Hematopoietic multipotent progenitor cell treated with erythropoietin and hydrocortisone succinate and interleukin-3 and kit ligand, for 17 days (in vitro differentiated cells): ENCODE measurements at regions not wholly inside any gene's neighbourhood (a gene's known extent, or its start where the extent isn't known, plus 50 kb on each side); places are given as distances from the start of the nearest gene placed in this dataset.
"Not testable (repeated sequence)": the region's sequence is repeated elsewhere in the genome, so short reads cannot be mapped to it uniquely, and the experiment has no call there.

Experiments used
- DNase-seq: peaks from one replicate; pipeline ENCODE4 v3.0.0-alpha.2; 2015; ENCODE audit warnings: low spot score

DNA sequence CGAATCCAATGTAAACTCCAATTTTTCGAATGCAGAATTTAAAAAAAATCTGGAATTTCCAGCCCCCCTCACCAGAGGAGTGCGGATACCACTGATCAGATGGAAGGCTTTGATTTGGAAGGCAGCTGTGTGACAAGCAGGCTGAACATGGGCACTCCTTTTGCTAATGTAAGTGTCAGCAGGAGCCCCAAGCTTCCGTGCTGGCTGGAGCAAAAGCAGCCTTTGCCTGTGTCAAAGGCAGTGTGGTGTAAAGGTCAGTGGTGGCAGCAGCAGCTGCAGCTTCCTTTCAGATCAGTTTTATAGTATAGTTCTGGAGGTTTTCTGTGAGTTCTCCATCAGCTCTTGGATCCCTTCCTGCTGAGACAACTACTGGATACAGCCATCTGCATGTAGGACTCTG lies 259.9 kb downstream of the CTH start:
- DNase-seq, result no peak

DNA sequence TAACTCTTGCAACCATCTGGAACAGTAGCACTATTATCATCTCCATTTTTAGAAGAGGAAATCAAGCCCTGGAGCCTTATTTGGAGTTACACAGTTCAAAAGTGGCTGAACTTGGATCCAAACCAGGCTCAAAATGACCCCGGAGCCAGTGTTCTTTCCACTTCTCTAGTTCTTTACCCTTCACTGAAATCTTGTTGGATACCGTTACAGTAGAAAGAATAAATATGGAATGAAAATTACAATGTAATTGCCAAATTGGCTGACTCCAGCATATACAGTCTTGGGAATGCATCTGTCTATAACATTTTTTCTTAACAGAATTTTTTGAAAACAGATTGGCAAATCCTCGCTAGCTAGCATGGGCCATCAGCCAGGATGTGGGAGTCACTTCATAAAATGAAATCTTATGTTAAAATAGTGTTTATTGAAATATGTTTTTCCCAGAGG lies 261.4 kb downstream of the CTH start:
- DNase-seq, result no peak

DNA sequence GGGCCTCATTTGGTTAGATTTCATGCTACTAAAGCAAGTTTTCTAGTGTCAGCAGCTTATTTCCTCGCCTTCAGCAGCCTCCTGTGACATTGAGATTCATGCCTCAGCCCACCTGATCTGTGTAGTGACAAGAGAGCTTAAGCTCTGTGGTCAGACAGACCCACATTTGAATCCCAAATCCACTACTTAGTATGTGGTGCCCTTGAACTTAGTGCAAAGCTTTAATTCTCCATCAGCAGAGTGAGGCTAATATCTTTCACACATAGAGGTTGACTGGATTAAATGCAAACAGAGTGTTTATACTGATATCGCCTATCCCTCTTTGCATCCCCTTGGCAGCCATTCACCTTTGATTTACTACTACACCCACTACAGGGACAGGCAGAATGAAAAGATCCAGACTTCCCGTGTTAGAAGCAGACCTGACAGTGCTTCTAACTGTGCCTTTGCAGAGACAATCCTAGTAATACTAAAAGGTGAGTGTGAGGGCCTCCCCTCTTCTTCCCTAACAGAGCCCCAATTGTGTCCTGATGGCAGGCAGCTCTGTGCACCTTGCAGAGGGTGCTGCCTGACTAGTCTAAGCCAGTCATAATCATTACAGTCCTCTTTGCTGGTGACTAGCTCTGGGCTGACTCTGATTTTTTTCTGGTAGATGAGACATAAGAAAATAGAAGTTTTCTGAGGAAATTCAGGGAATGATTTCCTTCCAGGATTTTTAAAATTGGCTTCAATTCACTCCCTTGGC lies 264.0 kb downstream of the CTH start:
- no peak for DNase-seq

DNA sequence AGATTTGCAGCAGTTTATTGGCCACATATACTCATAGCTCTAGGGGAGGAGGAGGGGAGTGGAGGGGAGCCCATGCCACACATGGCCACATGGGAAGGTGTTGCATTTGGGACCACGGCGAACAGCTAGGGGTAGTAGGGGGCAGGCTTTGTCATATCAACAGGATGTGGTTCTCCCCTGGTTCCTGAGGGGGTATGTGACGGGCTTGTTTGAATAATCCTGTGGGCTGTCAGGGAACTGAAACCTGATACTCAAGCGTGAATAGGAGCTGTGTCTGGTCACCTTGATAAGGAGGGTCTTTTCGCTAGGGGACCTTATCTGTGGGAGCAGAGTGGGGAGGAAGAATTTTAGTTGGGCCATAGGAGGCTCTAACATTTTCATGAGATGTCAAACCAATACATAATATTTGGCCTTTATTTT lies 264.7 kb downstream of the CTH start:
- no peak for DNase-seq

DNA sequence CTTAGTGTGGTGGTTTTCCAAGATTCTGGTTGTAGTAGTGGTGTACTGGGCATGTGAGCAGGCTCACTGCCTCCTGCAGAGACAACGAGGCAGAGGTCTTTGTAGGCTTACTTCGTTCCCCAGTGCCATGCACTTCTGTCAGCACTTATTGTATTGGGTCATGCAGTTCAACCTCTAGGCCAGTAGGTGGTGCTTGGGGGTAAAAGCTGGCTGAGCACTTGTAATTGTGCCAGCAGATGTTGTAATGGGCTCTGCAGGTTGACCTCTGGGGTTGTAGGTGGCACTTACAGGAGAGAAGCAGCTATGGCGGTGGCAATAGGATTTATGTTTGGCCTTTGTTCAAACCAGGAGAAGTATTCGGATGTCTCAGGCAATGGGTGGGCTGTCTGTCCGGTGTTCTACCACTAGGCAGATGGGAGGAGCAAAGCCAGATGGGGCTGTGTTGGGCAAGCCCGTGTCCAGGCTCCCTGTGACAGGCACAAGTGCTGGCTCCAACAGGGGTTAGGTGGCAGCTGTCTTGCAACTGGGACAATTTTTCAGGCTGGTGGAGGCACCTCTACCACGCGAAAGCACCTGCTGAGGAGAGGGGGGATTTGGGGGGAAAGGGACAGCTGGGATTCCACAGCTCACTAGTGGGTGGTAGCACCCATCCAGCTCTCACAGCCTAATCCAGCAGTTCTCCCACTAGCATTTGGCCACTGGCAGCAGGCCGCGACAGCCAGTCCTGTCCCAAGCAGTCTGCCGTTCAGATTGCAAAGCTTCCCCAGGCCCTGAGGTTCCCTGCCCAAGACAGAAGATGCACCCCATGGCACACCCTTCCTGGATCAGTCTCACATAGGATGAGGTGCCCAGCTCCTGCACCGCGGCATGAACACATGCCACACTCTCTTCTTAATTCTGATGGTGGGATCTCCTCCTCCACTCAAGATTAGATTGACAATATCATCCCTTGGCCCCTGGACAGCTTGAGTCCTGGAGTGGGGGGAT lies 274.5 kb downstream of the CTH start:
- peak; percentile 39 for DNase-seq

DNA sequence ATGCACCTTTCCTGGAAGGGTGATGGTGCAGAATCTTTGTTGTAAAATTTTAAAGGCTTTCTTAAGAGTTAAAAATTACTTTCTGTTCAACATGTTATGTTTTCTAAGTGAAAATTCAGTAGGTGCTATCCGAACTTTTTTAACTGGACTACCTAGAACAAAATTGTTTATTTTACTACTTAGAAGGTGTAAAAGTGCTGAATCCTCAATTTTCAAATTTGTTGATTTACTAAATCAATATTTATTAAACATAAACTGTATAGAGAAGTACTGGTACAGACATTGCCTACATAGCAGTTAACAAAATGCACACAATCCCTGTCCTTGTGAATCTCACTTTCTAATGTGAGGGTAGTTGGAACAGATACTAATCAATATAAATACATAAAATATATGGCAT lies 277.5 kb downstream of the CTH start:
- DNase-seq, result no peak

DNA sequence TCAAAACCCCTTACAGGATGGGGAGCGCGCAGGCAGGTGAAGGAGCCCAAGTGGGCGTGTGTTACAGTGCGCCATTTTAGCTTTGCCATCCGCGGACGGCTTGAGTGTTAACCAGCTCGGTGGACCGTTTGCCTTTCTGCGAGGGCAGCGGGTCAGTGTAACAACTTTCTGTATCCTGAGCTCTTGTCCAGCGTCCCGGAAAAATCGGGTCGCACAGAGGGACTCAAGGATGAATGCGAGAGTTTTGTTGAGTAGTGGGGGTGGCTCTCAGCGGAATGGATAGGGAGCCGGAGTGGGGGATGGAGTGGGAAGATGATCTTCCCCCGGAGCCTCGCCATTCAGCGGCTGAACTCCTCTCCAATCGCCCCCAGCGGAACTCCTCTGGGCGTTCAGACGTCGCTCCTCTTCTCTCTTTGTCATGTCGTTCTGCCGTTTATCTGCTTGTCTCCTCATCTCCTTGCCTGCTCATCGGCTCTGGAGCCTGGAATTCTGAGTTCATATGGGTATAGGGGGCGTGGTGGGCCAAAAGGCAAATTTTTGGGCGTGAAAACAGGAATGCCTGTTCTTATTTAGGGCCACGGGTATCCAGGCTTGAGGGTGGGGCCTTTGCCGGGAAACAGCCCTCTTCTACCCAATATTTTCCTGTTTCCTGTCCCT lies 295.4 kb downstream of the CTH start:
- no peak for DNase-seq

DNA sequence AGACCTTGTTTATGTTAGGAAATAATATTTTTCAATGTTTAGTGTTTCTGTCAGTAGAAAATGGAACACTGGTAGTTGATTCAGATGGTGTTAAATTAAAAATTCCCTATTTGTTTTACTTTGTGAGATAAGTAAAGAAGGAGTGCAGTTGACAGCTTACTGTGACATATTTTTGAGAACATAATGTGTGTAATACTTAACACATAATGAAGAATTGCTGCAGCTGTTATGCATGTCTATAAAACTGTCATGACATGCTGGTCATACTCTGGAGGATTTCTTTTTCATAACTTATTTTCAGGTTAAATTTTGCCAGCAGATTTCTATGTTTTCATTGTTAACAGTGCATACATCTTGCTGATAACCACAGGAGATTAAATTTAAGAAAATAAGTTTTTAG lies 296.1 kb downstream of the CTH start:
- DNase-seq, result no peak

DNA sequence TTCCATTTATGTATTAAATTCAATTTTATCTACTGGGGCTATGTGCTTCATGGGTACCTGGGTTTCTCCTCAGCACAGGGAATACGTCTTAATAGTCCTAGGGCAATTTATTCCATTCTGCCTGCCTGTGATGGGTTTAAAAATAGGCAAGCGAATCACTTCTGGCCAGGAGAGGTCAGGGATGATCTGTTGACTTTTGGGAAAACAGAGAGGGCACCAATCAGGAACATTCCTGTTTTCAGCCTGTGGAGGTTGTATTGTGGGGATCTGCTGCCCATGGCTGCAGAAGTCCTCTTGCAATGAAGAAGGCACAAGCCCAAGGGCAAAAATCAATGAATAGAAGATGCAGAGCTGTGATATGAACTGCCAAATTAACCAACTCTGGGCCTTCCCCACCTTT lies 303.1 kb downstream of the CTH start:
- no peak for DNase-seq

DNA sequence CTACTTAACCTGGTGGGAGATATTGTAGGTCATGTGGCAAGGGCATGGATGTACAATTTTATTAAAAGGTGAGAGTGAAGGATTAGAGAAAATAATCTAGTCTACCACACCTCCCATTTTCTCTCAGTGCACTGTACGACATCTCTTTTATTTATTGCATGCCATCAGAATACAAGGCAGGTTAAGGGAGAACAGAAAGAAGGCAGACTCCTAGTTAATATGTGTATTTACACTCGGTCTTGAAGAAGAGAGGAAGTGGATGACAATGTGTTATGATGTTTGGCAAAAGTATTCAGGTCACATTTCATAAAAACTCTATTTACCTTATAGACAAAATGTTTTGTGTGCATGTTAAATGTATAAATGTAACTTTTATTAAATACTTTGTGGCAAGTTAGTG lies 306.1 kb downstream of the CTH start:
- no peak for DNase-seq

DNA sequence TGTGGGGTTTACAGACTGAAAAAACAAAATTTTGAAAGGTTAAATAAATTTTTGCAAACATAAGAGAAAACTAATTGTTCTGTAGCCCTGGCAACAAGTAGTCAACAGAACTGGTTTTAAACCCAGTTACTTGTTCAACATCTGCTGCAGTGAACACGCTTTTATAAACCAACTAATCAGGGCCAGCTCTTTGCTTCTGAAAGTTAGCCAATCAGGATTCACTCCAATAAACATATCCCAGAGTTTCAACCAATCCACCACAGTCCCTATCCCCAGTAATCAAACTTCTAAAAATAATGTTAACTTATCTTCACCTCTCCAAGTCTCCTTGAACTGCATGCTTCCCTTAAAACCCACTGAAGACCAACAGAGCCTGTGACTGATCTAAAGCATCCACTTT lies 306.6 kb downstream of the CTH start:
- DNase-seq, result no peak

DNA sequence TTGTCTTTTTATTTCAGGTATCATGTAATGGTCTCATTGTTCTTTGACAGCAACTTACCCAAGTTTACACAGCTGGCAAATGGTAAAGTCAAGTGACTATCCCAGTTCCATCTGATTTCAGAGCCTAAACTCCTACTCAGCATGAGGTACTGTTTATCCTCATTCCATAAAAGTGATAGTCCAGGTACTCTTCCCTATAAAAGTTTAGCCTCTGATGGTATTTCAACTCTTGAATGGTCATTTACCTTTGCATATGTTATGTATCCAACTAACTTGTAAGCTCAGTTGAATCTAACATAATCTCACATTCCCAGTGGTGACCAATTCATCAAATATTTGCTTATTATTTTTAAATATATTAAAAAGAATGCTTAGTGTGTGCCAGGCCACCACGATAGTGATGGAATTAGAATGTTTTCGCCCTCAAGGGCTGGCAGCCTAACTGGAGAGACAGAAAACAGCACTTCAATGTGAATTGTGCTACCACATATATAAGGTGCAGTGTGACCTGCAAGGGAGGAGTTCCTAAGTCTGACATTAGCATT lies 307.1 kb downstream of the CTH start:
- no peak for DNase-seq

DNA sequence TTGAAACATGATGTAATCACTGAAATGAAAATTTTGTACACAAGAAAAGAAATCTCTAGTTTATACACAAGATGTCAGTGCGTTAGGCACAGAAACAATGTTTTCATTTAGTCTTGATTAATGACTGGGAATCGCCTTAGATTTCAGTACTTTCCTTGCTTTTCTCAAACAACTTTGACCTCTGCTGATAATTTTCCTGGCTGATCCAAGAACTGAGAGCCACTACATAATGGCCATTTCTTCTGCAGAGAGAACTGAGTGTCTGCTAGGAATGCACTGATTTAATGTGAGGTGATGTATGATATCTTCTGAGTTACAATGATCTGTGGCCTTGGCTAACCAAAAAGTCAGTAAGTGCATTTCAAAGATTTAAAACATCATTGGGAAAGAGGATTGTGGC lies 308.1 kb downstream of the CTH start:
- no peak for DNase-seq

DNA sequence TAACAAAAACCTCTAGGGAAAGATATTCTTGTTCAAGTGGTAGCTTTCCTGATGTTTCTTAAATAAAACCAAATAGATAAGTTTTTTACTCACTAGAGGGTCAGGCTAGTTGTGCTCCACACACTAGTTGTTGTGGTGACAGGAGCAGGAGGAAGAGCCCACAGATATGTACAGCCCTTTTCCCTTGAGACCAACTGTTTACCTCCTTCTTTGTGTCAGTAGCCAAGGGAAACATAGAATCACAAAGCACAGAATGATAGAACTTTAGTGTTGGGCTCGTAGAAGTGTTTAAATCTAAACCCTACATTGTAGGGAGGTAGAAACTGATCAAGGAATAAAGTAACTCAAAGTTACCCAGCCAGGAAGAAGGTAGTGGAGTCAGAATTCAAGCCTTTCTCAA lies 309.0 kb downstream of the CTH start:
- no peak for DNase-seq

DNA sequence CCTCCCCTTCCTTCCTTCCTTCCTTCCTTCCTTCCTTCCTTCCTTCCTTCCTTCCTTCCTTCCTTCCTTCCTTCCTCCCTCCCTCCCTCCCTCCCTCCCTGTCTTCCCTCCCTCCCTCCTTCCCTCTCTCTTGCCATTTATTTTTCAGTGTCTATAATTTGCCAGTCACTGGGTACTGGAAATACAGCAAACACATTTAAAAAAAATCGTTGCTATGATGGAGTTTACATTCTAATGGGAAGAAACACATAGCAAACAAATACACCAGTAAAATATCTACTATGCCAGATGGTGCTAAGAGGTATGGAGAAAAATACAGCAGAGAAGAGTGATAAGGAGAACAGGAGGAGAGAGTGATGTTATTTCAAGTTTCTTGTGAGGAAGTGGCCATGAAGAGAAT lies 309.5 kb downstream of the CTH start:
- no peak for DNase-seq

DNA sequence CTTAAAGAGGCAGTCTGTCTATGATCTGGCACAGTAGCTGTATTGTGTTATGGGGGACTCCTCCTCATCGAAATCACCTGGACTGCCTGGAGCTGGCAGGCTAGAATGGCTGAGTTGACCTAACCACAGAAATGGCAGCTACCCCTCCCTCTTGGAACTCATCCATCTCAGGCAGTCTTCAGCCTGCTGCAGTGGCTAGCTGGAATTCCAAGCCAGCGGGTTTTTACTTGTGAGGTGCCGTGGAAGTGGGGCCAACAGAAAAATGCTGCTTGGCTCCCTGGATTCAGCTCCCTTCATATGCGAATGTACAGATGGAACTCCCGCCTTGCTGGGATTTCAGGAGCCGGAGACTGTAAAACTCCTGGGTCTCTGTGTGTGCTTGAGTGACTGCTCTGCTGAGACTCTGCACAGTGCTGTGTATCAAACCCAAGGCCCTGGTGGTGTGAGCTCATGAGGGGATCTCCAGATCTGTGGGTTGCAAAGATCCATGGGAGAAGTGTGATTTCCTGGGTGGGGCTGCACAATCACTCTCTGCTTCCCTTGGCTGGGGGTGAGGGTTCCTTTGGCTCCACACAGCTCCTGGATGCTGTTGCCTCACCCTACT lies 316.9 kb downstream of the CTH start:
- DNase-seq, result no peak

DNA sequence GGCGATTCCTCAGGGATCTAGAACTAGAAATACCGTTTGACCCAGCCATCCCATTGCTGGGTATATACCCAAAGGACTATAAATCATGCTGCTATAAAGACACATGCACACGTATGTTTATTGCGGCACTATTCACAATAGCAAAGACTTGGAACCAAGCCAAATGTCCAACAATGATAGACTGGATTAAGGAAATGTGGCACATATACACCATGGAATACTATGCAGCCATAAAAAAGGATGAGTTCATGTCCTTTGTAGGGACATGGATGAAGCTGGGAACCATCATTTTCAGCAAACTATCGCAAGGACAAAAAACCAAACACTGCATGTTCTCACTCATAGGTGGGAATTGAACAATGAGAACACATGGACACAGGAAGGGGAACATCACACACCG lies 311.1 kb downstream of the PTGER3 start:
- not testable (repeated sequence) for DNase-seq

DNA sequence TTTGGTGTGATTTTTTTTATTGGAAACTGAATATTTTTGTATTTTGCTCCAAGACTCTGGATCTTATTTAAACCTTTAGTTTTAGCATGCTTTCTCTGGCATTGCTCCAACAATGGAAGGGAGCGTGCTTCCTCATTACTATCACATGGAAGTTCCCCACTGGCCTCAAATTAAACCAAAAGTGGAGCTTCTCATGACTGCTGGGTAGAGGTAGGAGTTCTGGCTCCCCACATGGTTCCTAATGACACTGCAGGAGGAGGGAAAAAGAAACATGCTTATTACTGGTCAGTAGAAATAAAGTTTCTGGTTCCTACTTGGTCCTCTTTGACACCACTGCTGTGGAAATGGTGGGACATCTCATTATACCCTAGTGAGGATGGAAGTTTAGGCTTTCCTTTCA lies 310.5 kb downstream of the PTGER3 start:
- no peak for DNase-seq

DNA sequence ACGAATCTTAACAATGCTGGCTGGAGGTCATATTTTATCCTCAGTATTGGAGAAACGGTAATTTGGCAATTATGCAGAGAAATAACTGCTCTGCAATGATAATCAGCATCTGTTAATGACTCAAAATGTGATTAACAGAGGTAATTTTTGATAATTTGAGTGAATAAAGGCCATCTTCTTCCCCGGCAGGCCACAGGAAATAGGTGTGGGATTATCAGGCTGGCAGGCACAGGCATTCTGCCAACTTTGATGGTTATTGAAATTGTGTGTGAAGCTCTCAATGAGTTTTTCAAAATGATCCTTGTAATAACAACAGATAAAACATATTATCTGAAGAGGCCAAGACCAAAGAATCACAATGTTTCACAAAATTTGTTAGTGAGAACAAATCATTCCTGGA lies 309.0 kb downstream of the PTGER3 start:
- no peak for DNase-seq

DNA sequence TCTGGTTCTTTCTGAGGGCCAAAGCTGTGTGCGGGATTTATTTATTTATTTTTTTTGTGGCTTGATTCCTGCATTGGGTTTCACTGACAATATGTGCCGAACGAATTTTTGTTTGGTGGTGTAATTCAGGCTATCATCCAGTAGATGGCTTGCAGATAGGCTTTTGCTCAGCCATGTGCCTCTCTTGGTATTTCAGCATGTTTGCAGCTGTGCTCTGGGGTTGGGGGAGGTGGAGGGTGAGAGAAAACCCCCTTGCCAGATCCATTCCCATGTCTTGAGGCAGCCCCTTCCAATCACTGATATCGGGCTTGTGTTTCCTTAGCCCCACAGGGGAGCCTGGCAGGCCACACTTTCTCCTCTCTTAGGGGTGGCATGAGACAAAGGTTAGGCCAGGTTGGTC lies 302.4 kb downstream of the PTGER3 start:
- DNase-seq, result no peak

DNA sequence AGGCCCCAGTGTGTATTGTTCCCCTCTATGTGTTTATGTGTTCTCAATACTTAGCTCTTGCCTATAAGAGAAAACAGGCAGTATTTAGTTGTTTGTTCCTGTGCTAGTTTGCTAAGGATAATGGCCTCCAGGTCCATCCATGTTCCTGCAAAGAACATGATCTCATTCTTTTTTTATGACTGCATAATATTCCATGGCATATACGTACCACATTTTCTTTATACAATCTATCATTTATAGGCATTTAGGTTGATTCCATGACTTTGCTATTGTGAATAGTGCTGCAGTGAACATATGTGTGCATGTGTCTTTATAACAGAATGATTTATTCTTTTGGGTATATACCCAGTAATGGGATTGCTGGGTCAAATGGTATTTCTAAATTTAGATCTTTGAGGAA lies 301.6 kb downstream of the PTGER3 start:
- DNase-seq, result not testable (repeated sequence)

DNA sequence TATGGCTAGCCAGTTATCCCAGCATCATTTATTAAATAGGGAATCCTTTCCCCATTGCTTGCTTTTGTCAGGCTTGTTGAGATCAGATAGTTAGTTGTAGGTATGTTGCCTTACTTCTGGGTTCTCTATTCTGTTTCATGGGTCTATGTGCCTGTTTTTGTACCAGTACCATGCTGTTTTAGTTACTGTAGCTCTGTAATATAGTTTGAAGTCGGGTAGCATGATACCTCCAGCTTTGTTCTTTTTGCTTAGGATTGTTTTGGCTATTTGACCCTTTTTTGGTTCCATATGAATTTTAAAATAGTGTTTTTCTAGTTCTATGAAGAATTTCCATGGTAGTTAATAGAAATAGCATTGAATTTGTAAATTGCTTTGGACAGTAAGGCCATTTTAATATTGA lies 300.5 kb downstream of the PTGER3 start:
- not testable (repeated sequence) for DNase-seq
